ENCODE measurements at regions not wholly inside any gene's neighbourhood (a gene's known extent, or its start where the extent isn't known, plus 50 kb on each side); places are given as distances from the start of the nearest gene placed in this dataset.

GRCh38 chr3:73727854-73728253 is 103.1 kb upstream of the PDZRN3 start:
- no peak for TF ChIP-seq EZH2 (IDR thresholded peaks at IDR 0.05; ENCODE audit: borderline replicate concordance, low read length)
- TF ChIP-seq CTCF (conservative IDR thresholded peaks at IDR 0.05 in 1 of 2, IDR thresholded peaks at IDR 0.05 in 1 of 2; ENCODE audit: extremely low read depth in 1 of 2, insufficient read depth in 1 of 2, low read depth in 1 of 2, low read length in 2 of 2): no peak
